ENCODE measurements at regions not wholly inside any gene's neighbourhood (a gene's known extent, or its start where the extent isn't known, plus 50 kb on each side); places are given as distances from the start of the nearest gene placed in this dataset.
"Not testable (repeated sequence)": the region's sequence is repeated elsewhere in the genome, so short reads cannot be mapped to it uniquely, and the experiment has no call there.

GRCh38 chr6:115630424-115631024 is 430.2 kb downstream of the FRK start:
- DNase-seq, result no peak

GRCh38 chr6:115629415-115629814 is 431.3 kb downstream of the FRK start:
- no peak for DNase-seq

GRCh38 chr6:115618256-115618655 is 442.4 kb downstream of the FRK start:
- peak; percentile 80 for DNase-seq

- peak; percentile 51 for DNase-seq
Measured at GRCh38 chr6:115617031-115617430, 443.7 kb downstream of the FRK start.

GRCh38 chr6:115613488-115613887 is 447.2 kb downstream of the FRK start:
- DNase-seq, result peak; percentile 98

- no peak for DNase-seq
Measured at GRCh38 chr6:115612796-115613479, 447.8 kb downstream of the FRK start.

GRCh38 chr6:115612216-115612615 is 448.5 kb downstream of the FRK start:
- DNase-seq, result no peak

- no peak for DNase-seq
Measured at GRCh38 chr6:115610696-115611095, 450.0 kb downstream of the FRK start.

- DNase-seq, result no peak
Measured at GRCh38 chr6:115609111-115609510, 451.6 kb downstream of the FRK start.

- DNase-seq, result no peak
Measured at GRCh38 chr6:115602466-115602865, 458.2 kb downstream of the FRK start.

GRCh38 chr6:115601509-115601908 is 459.2 kb downstream of the FRK start:
- no peak for DNase-seq

GRCh38 chr6:115601064-115601463 is 459.6 kb downstream of the FRK start:
- no peak for DNase-seq

GRCh38 chr6:115594891-115595290 is 465.8 kb downstream of the FRK start:
- DNase-seq, result no peak

GRCh38 chr6:115592025-115592424 is 468.7 kb downstream of the FRK start:
- DNase-seq, result peak; percentile 42

- DNase-seq, result not testable (repeated sequence)
Measured at GRCh38 chr6:115589072-115589471, 471.6 kb downstream of the FRK start.

GRCh38 chr6:115583290-115583689 is 477.4 kb downstream of the FRK start:
- no peak for DNase-seq

- peak; percentile 3 for DNase-seq
Measured at GRCh38 chr6:115582386-115582785, 478.3 kb downstream of the FRK start.

- not testable (repeated sequence) for DNase-seq
Measured at GRCh38 chr6:115579565-115579964, 481.1 kb downstream of the FRK start.

GRCh38 chr6:115577270-115577669 is 483.4 kb downstream of the FRK start:
- no peak for DNase-seq

GRCh38 chr6:115575285-115575684 is 485.4 kb downstream of the FRK start:
- no peak for DNase-seq

- peak; percentile 27 for DNase-seq
Measured at GRCh38 chr6:115573861-115574260, 486.8 kb downstream of the FRK start.

- peak; percentile 42 for DNase-seq
Measured at GRCh38 chr6:115570331-115570730, 490.4 kb downstream of the FRK start.

- DNase-seq, result no peak
Measured at GRCh38 chr6:115554060-115554459, 506.6 kb downstream of the FRK start.

GRCh38 chr6:115551527-115551926 is 509.2 kb downstream of the FRK start:
- DNase-seq, result no peak

- no peak for DNase-seq
Measured at GRCh38 chr6:115545672-115545986, 515.1 kb downstream of the FRK start.

Measured in fibroblast of skin of scalp (primary cell).